AG10803 (cell line): ENCODE measurements at regions not wholly inside any gene's neighbourhood (a gene's known extent, or its start where the extent isn't known, plus 50 kb on each side); places are given as distances from the start of the nearest gene placed in this dataset.

Experiments used
- DNase-seq: peaks from one replicate; pipeline ENCODE4 v3.0.0; 2010; ENCODE audit warnings: low read depth
- H3K4me3 ChIP-seq: 2 replicates; pipeline ENCODE4 v1.5.1; 2011; ENCODE audit warnings: mild to moderate bottlenecking, low read length, control low read depth
- CTCF ChIP-seq: conservative IDR thresholded peaks from 2 replicates; pipeline ENCODE4 v1.5.1; 2011; ENCODE audit warnings: mild to moderate bottlenecking, low read length, control low read depth, inconsistent platforms

DNA sequence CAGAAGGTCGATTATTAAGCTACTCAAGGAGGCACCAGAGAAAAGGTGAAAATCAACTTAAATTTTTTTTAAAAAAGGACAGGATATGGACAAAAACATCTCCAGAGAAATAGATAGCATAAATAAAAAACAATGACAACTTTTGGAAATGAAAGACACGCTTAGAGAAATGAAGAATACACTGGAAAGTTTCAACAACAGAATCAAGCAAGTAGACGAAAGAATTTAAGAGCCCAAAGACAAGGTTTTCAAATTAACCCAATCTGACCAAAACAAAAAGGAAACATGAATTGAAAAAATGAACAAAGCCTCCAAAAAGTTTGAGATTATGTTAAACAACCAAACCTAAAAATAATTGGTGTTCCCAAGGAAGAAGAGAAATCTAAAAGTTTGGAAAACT, 191.1 kb upstream of the BMP4 start:
- no peak overlapping the region for H3K4me3 ChIP-seq
- no peak for TF ChIP-seq CTCF
- no peak for DNase-seq

- DNase-seq: no peak
- no peak for TF ChIP-seq CTCF
- H3K4me3 ChIP-seq: no peak overlapping the region
Measured at GRCh38 chr14:54148251-54148650, 191.6 kb upstream of the BMP4 start.

DNA sequence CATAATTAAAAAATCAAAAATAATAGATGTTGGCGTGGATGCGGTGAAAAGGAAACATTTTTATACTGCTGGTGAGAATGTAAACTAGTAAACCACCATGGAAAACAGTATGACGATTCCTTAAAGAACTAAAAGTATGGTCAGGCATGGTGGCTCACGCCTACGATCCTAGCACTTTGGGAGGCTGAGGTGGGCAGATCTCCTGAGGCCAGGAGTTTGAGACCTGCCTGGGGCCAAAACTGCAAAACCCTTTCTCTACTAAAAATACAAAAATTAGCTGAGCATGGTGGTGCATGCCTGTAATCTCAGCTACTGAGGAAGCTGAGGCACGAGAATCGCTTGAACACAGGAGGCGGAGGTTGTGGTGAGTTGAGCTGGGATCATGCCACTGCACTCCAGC, 195.7 kb upstream of the BMP4 start:
- no peak for TF ChIP-seq CTCF
- DNase-seq: no peak
- no peak overlapping the region for H3K4me3 ChIP-seq

DNA sequence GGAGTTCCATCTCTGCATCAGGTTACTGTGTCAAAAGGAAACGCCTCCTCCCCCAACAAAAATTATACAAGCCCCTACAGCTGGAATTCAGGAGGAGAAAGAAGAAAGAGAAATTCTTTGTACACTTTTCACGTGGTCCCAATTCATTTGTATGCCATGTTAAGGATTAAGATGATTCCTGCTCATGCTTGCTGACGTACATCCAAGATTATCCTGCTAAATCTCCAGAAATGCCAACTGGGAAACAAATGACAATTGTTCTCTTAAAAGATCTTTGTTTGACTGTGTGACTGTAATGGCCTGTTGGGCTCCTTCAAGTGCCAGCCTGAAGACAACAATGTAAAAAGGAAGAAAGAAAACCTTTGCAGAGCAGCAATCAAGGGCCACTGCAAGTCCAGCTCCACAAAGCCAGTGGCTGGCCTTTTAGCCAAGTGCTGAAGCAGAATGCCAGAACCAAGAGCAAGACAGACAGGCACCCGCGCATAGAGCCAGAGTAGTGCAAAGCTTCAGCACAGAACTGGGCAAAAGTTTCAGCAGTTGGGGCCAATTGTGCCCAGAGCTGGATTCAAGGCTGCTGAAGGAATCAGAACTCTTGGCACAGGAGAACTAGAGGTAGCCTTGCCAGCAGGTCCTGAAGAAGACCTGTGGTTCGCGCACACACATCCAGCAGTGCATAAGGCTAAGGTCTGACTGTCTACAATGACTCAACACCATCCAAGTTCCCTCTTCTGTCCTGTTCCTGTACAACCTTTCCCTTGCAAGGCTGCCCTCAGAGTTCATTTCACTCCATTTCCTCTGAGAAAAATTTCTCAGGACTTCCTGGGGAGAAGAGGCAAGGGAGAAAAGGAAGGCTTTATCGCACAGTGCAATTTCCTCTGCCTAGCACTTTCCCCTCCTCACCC, 209.7 kb upstream of the BMP4 start:
- DNase-seq: no peak
- H3K4me3 ChIP-seq: no peak overlapping the region
- no peak for TF ChIP-seq CTCF

DNA sequence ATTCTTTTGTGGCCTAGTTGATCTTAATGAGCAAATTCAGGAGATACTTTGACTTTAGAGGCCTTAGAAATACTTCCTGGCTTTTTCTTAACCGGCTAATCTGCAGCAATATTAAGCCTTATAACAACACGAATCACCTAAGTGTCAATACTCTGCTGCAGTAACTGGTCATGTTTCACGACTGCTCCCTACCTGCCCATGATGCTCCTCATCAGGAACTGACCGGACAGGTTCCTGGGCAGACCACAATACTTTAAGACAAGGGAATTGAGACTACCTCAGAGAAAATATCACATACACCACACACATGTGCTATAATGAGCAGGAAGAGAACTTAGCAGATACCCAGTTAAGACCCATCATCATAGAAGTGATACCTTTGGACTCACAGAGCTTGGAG, 211.9 kb upstream of the BMP4 start:
- no peak overlapping the region for H3K4me3 ChIP-seq
- no peak for DNase-seq
- no peak for TF ChIP-seq CTCF

DNA sequence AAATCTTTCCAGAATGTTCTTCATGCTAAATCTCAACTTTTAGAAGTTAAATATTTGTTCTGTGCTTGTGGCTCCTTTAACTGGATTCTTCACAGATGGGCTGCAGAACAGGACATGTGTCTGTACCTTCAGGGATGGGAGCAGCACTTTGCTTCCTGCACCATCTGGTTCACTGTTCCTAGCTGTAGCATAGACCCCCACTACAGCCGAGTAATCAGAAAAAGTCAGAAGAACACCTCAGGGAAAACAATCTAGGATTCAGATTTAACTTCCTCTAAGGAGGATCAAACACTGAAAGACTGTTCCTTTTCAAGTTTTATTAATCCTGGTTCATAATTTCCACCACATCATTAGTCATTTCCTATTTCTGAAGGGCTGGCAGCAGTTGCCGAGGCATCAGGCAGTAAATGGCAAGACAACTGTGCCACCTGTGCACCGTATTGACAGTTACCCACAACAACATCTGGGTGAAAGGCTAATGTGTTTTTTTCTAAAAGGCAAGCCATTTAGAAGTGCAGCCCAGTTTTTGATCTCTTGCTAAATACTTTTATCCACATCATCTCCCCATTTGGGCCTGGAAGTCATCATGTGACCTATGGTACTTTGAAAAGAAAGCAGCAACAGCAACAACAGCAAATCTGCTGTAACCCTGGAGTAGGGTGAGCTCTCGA, 212.8 kb upstream of the BMP4 start:
- no peak for TF ChIP-seq CTCF
- no peak for DNase-seq
- no peak overlapping the region for H3K4me3 ChIP-seq

DNA sequence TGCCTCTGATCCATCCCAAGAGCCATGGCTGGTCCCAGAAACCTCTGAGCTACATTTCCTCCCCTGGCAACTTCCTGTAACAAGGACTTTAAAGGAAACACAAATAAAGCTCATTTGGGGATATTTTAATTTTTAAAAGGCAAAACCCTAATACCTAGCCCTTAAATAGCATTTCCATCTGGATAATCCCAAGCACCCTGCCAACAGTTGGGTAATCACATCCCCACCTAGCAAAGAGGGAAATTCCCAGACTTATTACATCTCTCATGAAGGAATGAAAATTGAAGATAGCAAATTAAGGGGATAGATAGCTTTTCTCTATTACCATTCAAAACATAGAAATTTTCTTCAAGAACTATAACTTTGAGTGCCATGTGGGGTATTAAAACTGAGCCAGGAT, 213.7 kb upstream of the BMP4 start:
- TF ChIP-seq CTCF: no peak
- DNase-seq: no peak
- H3K4me3 ChIP-seq: no peak overlapping the region
